HEK293 (cell line): ENCODE measurements at regions not wholly inside any gene's neighbourhood (a gene's known extent, or its start where the extent isn't known, plus 50 kb on each side); places are given as distances from the start of the nearest gene placed in this dataset.

Experiments
- GLIS2 ChIP-seq: fragments of 450-650 bp; formaldehyde crosslinking; IDR thresholded peaks from 2 replicates; pipeline ENCODE4 v1.5.1; 2016; ENCODE audit warnings: missing biosample characterization, missing genetic modification characterization
- TSHZ1 ChIP-seq: fragments of 450-650 bp; formaldehyde crosslinking; IDR thresholded peaks from 2 replicates; pipeline ENCODE4 v1.5.1; 2016; ENCODE audit warnings: missing biosample characterization, missing genetic modification characterization, borderline replicate concordance
- YY1 ChIP-seq: fragments of 450-650 bp; formaldehyde crosslinking; IDR thresholded peaks from 2 replicates; pipeline ENCODE4 v1.5.1; 2018; ENCODE audit warnings: missing biosample characterization, missing genetic modification characterization
- ZNF155 ChIP-seq: fragments of 450-650 bp; formaldehyde crosslinking; IDR thresholded peaks from 2 replicates; pipeline ENCODE4 v1.5.1; 2016; ENCODE audit warnings: missing biosample characterization, missing genetic modification characterization
- ZNF2 ChIP-seq: fragments of 450-650 bp; formaldehyde crosslinking; IDR thresholded peaks from 2 replicates; pipeline ENCODE4 v1.5.1; 2016; ENCODE audit warnings: missing biosample characterization, missing genetic modification characterization
- ZNF266 ChIP-seq: fragments of 450-650 bp; formaldehyde crosslinking; IDR thresholded peaks from 2 replicates; pipeline ENCODE4 v1.5.1; 2016; ENCODE audit warnings: missing biosample characterization, missing genetic modification characterization, low read depth
- ZNF792 ChIP-seq: fragments of 450-650 bp; formaldehyde crosslinking; IDR thresholded peaks from 2 replicates; pipeline ENCODE4 v1.5.1; 2016; ENCODE audit warnings: missing biosample characterization, missing genetic modification characterization
- TF ChIP-seq, protein P1 (sequence below): fragments of 450-650 bp; formaldehyde crosslinking; IDR thresholded peaks from 2 replicates; pipeline ENCODE4 v1.5.1; 2016; ENCODE audit warnings: missing biosample characterization, missing genetic modification characterization

DNA sequence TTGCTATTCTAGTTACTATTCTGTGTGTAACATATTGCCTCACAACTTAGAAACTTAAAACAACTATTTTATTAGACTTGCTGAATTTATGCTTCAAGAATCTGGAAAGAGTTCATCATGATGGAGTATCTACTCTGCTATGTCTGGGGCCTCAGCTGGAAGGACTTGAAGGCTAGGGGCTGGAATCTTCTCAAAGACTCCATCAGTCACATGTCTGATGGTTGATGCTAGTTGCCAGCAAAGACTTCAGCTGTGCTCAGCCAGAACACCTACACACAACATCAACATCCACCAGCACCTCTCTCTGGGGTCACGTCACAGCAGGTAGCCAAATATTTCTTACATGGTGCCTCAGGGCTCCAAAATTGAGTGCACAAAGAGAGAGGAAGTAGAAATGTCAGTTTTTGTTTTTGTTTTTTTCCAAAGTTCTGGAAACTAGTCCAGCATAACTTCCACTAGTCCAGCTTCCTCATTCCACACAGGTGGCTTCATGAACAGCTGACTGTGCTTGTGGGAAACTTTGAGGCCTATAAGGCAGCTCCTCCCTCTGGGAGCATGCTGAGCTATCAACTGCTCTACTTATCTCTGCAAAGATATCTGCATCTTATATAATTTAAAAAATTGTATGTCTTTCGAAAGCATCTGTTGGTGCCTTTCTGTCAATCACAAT lies 325.4 kb upstream of the AGTR1 start:
- TF ChIP-seq TSHZ1 (no peak), ZNF155 (no peak), ZNF792 (tag by site-specific recombination) (no peak), GLIS2 (tag by site-specific recombination) (no peak), YY1 (no peak), ZNF2 (tag by site-specific recombination) (no peak), ZNF266 (tag by site-specific recombination) (no peak)
- TF ChIP-seq, protein P1, sequence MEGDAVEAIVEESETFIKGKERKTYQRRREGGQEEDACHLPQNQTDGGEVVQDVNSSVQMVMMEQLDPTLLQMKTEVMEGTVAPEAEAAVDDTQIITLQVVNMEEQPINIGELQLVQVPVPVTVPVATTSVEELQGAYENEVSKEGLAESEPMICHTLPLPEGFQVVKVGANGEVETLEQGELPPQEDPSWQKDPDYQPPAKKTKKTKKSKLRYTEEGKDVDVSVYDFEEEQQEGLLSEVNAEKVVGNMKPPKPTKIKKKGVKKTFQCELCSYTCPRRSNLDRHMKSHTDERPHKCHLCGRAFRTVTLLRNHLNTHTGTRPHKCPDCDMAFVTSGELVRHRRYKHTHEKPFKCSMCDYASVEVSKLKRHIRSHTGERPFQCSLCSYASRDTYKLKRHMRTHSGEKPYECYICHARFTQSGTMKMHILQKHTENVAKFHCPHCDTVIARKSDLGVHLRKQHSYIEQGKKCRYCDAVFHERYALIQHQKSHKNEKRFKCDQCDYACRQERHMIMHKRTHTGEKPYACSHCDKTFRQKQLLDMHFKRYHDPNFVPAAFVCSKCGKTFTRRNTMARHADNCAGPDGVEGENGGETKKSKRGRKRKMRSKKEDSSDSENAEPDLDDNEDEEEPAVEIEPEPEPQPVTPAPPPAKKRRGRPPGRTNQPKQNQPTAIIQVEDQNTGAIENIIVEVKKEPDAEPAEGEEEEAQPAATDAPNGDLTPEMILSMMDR (tag by site-specific recombination) = no peak
